GM18519 (cell line): ENCODE measurements at regions not wholly inside any gene's neighbourhood (a gene's known extent, or its start where the extent isn't known, plus 50 kb on each side); places are given as distances from the start of the nearest gene placed in this dataset.
"Not testable (repeated sequence)": the region's sequence is repeated elsewhere in the genome, so short reads cannot be mapped to it uniquely, and the experiment has no call there.

ENCODE experiments used
- ATAC-seq: cut with Tn5 transposase; IDR thresholded peaks from one replicate; pipeline ENCODE4 v1.9.1; 2021; ENCODE audit warnings: mild to moderate bottlenecking, moderate library complexity; ENCODE audit not compliant: unreplicated experiment, low FRiP score

- no peak for ATAC-seq
These were observed 363.6 kb upstream of the ARPP21 start for GRCh38 chr3:35275768-35276167.

GRCh38 chr3:35276568-35276967 lies 362.8 kb upstream of the ARPP21 start:
- no peak for ATAC-seq

GRCh38 chr3:35291471-35292236 lies 347.7 kb upstream of the ARPP21 start:
- ATAC-seq, result no peak

GRCh38 chr3:35292568-35292967 lies 346.8 kb upstream of the ARPP21 start:
- ATAC-seq, result no peak

- ATAC-seq, result no peak
These were observed 343.4 kb upstream of the ARPP21 start for GRCh38 chr3:35295906-35296305.

GRCh38 chr3:35296533-35296932 lies 342.8 kb upstream of the ARPP21 start:
- ATAC-seq, result no peak

GRCh38 chr3:35296944-35297343 lies 342.4 kb upstream of the ARPP21 start:
- not testable (repeated sequence) for ATAC-seq

- no peak for ATAC-seq
These were observed 333.9 kb upstream of the ARPP21 start for GRCh38 chr3:35305406-35305805.

GRCh38 chr3:35307296-35307695 lies 332.0 kb upstream of the ARPP21 start:
- no peak for ATAC-seq

- not testable (repeated sequence) for ATAC-seq
These were observed 322.5 kb upstream of the ARPP21 start for GRCh38 chr3:35316841-35317240.

- ATAC-seq, result no peak
These were observed 318.5 kb upstream of the ARPP21 start for GRCh38 chr3:35320646-35321407.

- no peak for ATAC-seq
These were observed 317.3 kb upstream of the ARPP21 start for GRCh38 chr3:35322070-35322469.

GRCh38 chr3:35335703-35336102 lies 303.6 kb upstream of the ARPP21 start:
- ATAC-seq, result no peak

GRCh38 chr3:35336601-35337000 lies 302.7 kb upstream of the ARPP21 start:
- no peak for ATAC-seq

GRCh38 chr3:35338186-35338585 lies 301.1 kb upstream of the ARPP21 start:
- no peak for ATAC-seq

GRCh38 chr3:35380196-35380595 lies 259.1 kb upstream of the ARPP21 start:
- ATAC-seq, result no peak

- no peak for ATAC-seq
These were observed 256.1 kb upstream of the ARPP21 start for GRCh38 chr3:35383216-35383615.

- ATAC-seq, result no peak
These were observed 255.4 kb upstream of the ARPP21 start for GRCh38 chr3:35383719-35384555.

- no peak for ATAC-seq
These were observed 254.1 kb upstream of the ARPP21 start for GRCh38 chr3:35385271-35385670.

- no peak for ATAC-seq
These were observed 249.4 kb upstream of the ARPP21 start for GRCh38 chr3:35389907-35390306.

GRCh38 chr3:35392187-35392586 lies 247.1 kb upstream of the ARPP21 start:
- ATAC-seq, result no peak
